Prostate gland (tissue), 2 donors: ENCODE measurements at regions not wholly inside any gene's neighbourhood (a gene's known extent, or its start where the extent isn't known, plus 50 kb on each side); places are given as distances from the start of the nearest gene placed in this dataset.

Experiments used
- DNase-seq: peaks from one replicate; pipeline ENCODE4 v3.0.0-alpha.2; 2019; ENCODE audit warnings: low spot score
- H3K27ac ChIP-seq, 2 donors: fragments of 200-600 bp; sonication (generic); 2 replicates each; pipeline ENCODE4 v1.5.1; 2017 to 2019
- H3K27me3 ChIP-seq: fragments of 200-600 bp; sonication (generic); replicated peaks from 2 replicates; pipeline ENCODE4 v1.5.1; 2019; ENCODE audit not compliant: insufficient read depth
- H3K36me3 ChIP-seq, 2 donors: fragments of 200-600 bp; sonication (generic); 1 replicate in 1 of 2; 2 replicates in 1 of 2; pipeline versions ENCODE4 v1.5.1 to v1.8.1; 2017 to 2019
- H3K4me1 ChIP-seq: fragments of 200-600 bp; sonication (generic); replicated peaks from 2 replicates; pipeline ENCODE4 v1.5.1; 2019
- H3K4me3 ChIP-seq, 2 donors: fragments of 200-600 bp; sonication (generic); 2 replicates each; pipeline ENCODE4 v1.5.1; 2017 to 2019
- H3K9me3 ChIP-seq: fragments of 200-600 bp; sonication (generic); 2 replicates; pipeline ENCODE4 v1.5.1; 2017
- CTCF ChIP-seq, 4 experiments: fragments of 200-600 bp in 2 of 4; fragments of 450-650 bp in 2 of 4; sonication (generic) in 2 of 4; IDR thresholded peaks; 1 replicate in 3 of 4; 2 replicates in 1 of 4; pipeline ENCODE4 v1.5.1; 2016 to 2019; ENCODE audit warnings: antibody characterized with exemption in 4 of 4, mild to moderate bottlenecking in 2 of 4, moderate library complexity in 2 of 4
- POLR2A ChIP-seq: fragments of 450-650 bp; IDR thresholded peaks from one replicate; pipeline ENCODE4 v1.6.1; 2016; ENCODE audit warnings: antibody characterized with exemption, mild to moderate bottlenecking
- POLR2AphosphoS5 ChIP-seq: sonication (generic); formaldehyde crosslinking; IDR thresholded peaks from one replicate; pipeline ENCODE4 v1.6.1; 2017; ENCODE audit warnings: antibody characterized with exemption
- WGBS: methylation state at CpG from one replicate; pipeline ENCODE4 v1.1.5; 2018; 5-methylcytosine and 5-hydroxymethylcytosine counted together
- intact Hi-C: fragments of 100-400 bp; cut with DNase I; formaldehyde crosslinking; loops from one replicate; pipeline ENCODE4 v1.14.2; 2022

- Histone ChIP-seq H3K4me1 (peaks cover 11% of the 10 kb centered on the region), H3K4me3 (no peak overlapping the region)
- peak; percentile 61 for DNase-seq
These were observed 86.5 kb upstream of the PPARA start for GRCh38 chr22:46063846-46064227.

GRCh38 chr22:46064228-46064965, 85.9 kb upstream of the PPARA start:
- Histone ChIP-seq H3K4me3 (peak overlapping the region; percentile 3 to 87), H3K4me1 (peaks cover 11% of the 10 kb centered on the region), H3K27me3 (no peaks in the 10 kb centered on the region), H3K9me3 (no peaks in the 10 kb centered on the region), H3K36me3 (no peaks in the 10 kb centered on the region), H3K27ac (peak overlapping the region; percentile 100)
- no peak for DNase-seq
- intact Hi-C loops: no loop called here
- no peak for TF ChIP-seq POLR2A
- TF ChIP-seq CTCF (IDR thresholded peaks at IDR 0.05): no peak
- TF ChIP-seq POLR2AphosphoS5: no peak
- 55% methylated on average over 28 of the region's 28 CpGs for WGBS

More at GRCh38 chr22:46063846-46064227, 86.5 kb upstream of the PPARA start:
- Histone ChIP-seq H3K36me3 (no peaks in the 10 kb centered on the region), H3K27ac (peak overlapping the region; percentile 100), H3K27me3 (no peaks in the 10 kb centered on the region), H3K9me3 (no peaks in the 10 kb centered on the region)
- 46% methylated on average over 11 of the region's 11 CpGs for WGBS
- intact Hi-C loops: no loop called here
- TF ChIP-seq CTCF (IDR thresholded peaks at IDR 0.05): no peak
- peak; percentile 67 for TF ChIP-seq POLR2AphosphoS5

- no peaks in the 10 kb centered on the region for H3K9me3 ChIP-seq
- no peaks in the 10 kb centered on the region for H3K36me3 ChIP-seq
- H3K27me3 ChIP-seq: no peaks in the 10 kb centered on the region
- peak overlapping the region; percentile 3 to 87 for H3K4me3 ChIP-seq
- no peak for TF ChIP-seq POLR2A
- peak; percentile 16 for TF ChIP-seq POLR2AphosphoS5
- no peak for DNase-seq
- peaks cover 11% of the 10 kb centered on the region for H3K4me1 ChIP-seq
- peak overlapping the region; percentile 100 for H3K27ac ChIP-seq
- intact Hi-C loops: no loop called here
- 6% methylated on average over 17 of the region's 17 CpGs for WGBS
These were observed 85.2 kb upstream of the PPARA start for GRCh38 chr22:46064966-46065666.

GRCh38 chr22:46065691-46066454, 84.5 kb upstream of the PPARA start:
- intact Hi-C loops: no loop called here
- Histone ChIP-seq H3K27me3 (no peaks in the 10 kb centered on the region), H3K4me1 (peaks cover 11% of the 10 kb centered on the region), H3K27ac (peak overlapping the region; percentile 100), H3K36me3 (no peaks in the 10 kb centered on the region), H3K9me3 (no peaks in the 10 kb centered on the region), H3K4me3 (peak overlapping the region; percentile 3 to 87)
- TF ChIP-seq POLR2A: no peak
- no peak for TF ChIP-seq POLR2AphosphoS5
- no peak for TF ChIP-seq CTCF (IDR thresholded peaks at IDR 0.05)
- no peak for DNase-seq
- WGBS: 30% methylated on average over 2 of the region's 2 CpGs

GRCh38 chr22:46066691-46067090, 83.6 kb upstream of the PPARA start:
- Histone ChIP-seq H3K4me3 (peak overlapping the region; percentile 13 to 87), H3K27ac (peak overlapping the region; percentile 100), H3K9me3 (no peaks in the 10 kb centered on the region), H3K27me3 (no peaks in the 10 kb centered on the region), H3K36me3 (no peaks in the 10 kb centered on the region), H3K4me1 (peaks cover 11% of the 10 kb centered on the region)
- TF ChIP-seq CTCF (IDR thresholded peaks at IDR 0.05): no peak
- TF ChIP-seq POLR2AphosphoS5: peak; percentile 64
- TF ChIP-seq POLR2A: no peak
- WGBS: 33% methylated on average over 11 of the region's 11 CpGs
- intact Hi-C loops: loop anchor here (1.0 kb wide), 1 partner anchor 8 kb away; no protein-coding TSS in a partner anchor
- peak; percentile 45 for DNase-seq
